CD4-positive, alpha-beta T cell treated with Interleukin-15 for 4 hours (primary cell): ENCODE measurements at regions not wholly inside any gene's neighbourhood (a gene's known extent, or its start where the extent isn't known, plus 50 kb on each side); places are given as distances from the start of the nearest gene placed in this dataset.
"Not testable (repeated sequence)": the region's sequence is repeated elsewhere in the genome, so short reads cannot be mapped to it uniquely, and the experiment has no call there.

Experiments used
- DNase-seq: peaks from one replicate; pipeline ENCODE4 v3.0.0-alpha.2; 2020; ENCODE audit warnings: low spot score

GRCh38 chr15:85196697-85197096 lies 183.7 kb upstream of the AKAP13 start:
- DNase-seq = not testable (repeated sequence)

GRCh38 chr15:85197582-85197981 lies 182.8 kb upstream of the AKAP13 start:
- DNase-seq = not testable (repeated sequence)

DNA sequence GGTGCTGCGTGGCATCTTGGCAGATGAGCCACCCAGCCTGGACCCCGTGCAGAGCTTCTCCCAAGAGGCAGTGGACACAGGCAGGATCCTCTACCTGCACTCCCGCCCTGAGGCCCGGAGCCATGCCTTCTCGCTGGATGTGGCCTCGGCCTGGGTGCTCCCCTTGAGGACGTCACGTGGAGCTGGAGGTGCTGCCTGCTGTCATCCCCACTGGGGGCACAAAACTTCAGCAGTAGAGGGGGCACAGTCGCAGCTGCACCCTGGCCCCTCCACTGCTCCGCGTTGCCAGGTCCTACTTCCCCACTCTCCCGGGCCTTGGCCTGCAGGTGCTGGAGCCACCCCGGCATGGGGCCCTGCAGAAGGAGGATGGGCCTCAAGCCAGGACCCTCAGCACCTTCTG lies 182.0 kb upstream of the AKAP13 start:
- not testable (repeated sequence) for DNase-seq

DNA sequence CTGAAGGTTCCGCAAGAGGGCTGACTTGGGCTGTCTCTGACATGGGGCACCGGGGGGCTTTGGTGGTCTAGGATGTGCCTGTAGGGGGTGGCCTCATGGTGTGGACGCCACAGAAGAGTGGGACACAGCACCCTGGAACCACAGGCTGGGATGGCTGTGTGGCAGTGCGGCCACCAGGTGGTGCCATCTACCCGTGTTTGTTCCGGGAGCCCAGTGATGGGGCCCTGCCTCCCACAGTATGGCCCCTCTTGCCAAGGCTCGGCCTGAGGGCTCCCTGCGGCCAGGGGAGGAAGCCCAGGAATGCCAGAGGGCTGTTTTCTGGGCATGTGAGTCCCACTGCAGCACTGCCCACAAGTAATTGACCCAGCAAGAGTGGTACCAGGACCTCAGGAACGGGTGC lies 180.2 kb upstream of the AKAP13 start:
- not testable (repeated sequence) for DNase-seq

DNA sequence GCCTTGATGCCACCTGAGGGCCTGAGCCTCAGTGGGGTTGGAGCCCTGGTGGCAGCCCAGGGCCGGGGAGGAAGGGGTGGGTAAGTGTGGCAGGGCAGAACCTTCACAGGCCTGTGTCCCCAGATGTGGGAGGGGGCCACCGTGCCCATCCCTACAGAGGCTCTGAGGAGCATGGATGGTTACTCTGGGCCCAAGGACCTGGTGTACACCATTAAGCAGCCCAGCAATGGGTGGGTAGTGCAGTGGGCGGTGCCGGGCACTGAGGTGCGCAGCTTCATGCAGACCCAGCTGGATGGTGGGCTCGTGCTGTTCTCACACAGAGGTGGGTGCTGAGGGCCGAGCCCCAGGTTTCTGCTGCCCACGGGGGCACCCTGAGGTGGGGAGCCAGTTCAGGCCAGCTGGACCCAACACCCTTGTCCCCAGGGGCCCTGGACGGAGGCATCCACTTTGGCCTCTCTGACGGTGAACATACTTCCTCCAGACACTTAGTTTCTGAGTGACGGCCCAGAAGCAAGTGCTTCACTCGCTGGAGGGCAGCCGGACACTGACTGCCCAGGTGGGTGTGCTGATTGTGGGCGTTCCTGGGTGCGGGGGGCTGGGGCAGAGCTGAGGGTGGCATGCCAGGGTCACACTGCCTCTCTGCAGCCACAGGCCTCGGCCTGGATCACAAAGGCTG lies 179.1 kb upstream of the AKAP13 start:
- not testable (repeated sequence) for DNase-seq

DNA sequence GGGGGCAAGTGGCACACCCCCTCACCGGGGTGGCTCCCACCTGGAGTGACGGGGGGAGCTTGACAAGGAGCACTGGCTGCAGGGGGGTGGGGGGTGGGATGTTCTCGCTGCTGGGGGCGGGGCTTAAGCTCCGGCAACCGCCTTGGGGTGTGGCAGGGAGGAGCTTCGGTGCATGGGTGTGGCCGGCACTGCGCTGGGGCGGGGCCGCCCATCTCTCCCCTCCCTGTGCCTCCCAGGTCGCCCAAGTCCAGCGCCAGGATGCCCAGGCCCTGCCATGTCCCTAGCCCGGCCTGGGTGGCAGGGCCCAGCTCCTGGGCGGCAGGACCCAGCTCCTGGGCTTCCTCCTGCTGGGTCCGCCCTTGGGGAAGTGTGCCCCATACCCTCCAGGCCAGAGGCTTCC lies 175.9 kb upstream of the AKAP13 start:
- DNase-seq = not testable (repeated sequence)

- not testable (repeated sequence) for DNase-seq
Measured at GRCh38 chr15:85233791-85234325, 146.5 kb upstream of the AKAP13 start.

- peak; percentile 41 for DNase-seq
Measured at GRCh38 chr15:85234450-85235196, 145.8 kb upstream of the AKAP13 start.

- not testable (repeated sequence) for DNase-seq
Measured at GRCh38 chr15:85244056-85244455, 136.3 kb upstream of the AKAP13 start.

GRCh38 chr15:85250938-85251542 lies 129.4 kb upstream of the AKAP13 start:
- not testable (repeated sequence) for DNase-seq

- DNase-seq = not testable (repeated sequence)
Measured at GRCh38 chr15:85253196-85253915, 127.0 kb upstream of the AKAP13 start.

DNA sequence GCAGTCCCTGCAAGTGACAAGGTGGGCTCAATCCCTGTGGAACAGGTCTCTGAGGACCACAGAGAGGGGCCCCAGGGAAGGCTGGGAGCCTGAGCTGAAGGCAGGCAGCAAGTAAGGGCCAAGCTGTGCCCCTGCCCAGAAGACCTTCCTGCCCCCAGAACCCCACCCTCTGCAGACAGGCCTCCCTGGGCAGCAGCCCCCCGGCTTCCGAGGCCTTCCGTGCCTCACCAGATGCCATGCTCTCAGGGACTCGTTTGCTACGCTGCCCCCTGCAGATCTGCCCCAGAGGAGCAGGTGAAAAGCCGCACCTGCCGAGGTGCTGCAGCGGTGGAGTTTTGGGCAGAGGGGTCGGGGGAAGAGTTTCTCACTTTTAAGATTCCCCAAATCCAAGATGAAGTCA lies 125.4 kb upstream of the AKAP13 start:
- not testable (repeated sequence) for DNase-seq

DNA sequence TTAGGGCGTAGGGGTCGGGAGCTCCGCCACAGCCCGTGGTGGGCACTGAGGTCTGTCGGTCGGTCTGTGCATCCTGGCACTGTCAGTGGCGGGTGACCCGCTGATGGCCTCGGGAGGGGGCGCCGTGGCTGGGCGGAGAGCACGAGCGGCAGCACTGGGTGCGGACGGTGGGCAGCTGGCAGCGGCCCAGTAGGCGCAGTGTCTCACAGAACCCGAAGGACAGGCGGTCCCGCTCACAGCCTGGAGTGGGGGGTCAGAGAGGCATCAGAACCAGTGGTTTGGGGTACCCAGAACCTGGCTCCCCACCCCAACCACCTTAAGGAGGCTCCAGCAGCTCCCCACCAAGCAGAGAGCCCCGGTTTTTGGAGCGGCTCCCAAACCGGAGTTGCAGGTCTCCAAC lies 124.9 kb upstream of the AKAP13 start:
- DNase-seq = not testable (repeated sequence)

GRCh38 chr15:85256009-85256997 lies 124.1 kb upstream of the AKAP13 start:
- DNase-seq = not testable (repeated sequence)

DNA sequence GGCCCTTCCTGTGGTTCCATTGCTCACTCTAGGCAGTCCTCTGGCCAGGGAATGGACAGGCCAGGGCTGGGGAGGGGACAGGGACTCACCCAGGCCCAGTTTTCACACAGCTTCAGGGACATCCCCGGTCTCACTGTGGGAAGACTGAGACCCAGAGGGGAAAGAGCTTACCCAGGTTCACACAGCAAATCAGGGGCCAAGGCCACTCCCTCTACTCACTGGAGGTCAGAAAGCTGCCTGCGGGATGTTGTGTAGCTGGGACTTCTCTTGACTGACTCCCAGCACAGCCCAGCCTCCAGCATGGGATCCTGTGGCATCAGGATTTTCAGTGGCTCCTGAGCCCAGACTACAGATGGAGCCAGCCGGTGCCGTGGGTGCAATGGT lies 122.3 kb upstream of the AKAP13 start:
- DNase-seq = not testable (repeated sequence)

DNA sequence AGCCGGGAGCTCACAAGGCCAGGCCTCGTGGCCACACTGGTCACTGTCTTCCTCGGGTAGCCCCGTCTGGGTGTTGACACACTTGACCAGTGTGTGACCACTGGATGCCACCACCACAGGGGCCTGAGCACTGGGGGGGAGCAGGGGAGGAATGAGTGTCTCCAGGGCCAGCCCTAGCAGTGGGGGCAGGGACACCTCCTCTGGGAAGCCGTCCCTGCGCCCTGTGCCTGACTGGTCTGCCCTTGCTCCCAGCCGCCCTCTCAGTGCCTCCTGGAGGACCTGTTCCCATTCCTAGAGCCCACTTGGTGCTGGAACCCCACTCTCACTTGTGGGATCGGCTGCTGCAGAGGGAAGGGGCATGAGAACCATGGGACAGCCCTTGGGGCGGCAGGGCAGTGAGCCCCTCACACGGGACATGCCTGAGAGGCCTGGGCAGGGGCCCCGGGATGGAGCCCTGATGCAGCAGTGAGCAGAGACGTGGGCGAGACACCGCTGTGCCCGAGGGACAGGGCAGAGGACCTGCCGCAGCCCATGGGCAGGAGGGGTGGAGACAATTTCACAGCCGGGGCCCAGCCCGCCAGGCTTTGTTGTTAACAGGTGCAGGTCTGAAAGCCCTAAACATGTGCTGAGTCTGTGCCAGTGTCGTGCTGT lies 121.7 kb upstream of the AKAP13 start:
- not testable (repeated sequence) for DNase-seq

DNA sequence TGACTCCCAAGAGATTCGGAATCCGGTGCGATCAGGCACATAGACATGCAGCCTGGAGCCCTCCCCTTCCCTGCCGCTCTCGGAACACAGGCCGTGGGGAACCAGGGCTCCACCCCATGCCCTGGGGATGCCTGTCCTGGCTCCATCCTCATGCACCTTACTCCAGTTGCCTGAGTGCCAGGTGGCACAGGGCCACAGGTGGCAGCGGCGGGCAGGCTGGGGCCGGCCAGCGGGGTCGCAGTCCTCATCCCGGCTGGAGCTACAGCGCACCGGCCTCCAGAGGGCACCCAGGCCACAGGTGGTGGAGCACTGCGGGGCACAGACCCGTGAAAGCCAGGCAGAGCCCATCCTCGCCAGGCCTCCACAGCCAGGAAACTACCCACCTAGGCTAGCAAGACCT lies 119.9 kb upstream of the AKAP13 start:
- not testable (repeated sequence) for DNase-seq

- DNase-seq = not testable (repeated sequence)
Measured at GRCh38 chr15:85262461-85263055, 117.8 kb upstream of the AKAP13 start.

DNA sequence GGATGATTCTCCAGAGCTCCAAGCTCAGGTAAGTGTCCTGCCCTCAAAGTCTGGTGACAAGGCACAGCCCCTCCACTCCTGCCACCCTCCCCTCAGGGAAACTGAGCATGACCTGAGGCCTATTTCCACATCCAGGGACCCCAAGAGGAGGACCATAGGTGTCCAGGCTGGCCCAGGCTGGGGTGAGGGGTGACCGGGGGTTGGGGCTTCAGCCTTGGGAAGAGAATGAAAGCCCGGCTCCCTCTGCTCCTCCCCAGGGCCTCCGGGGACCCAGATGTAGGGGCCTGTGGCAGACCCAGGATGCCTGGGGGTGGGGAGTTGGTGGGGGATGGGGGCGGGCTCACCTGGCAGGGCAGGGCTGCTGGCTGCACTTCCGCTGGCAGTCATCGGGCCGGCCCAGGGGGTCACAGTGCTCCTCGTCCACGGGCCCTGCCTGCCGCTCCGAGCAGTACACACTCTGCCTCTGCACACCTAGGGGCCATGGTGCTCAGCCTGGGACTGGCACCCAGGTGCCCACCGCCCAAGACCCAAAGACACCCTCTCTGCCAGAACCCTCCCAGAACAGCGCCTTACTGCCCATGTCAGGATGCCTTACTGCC lies 116.5 kb upstream of the AKAP13 start:
- DNase-seq = not testable (repeated sequence)
